HK-2 (cell line): ENCODE measurements at regions not wholly inside any gene's neighbourhood (a gene's known extent, or its start where the extent isn't known, plus 50 kb on each side); places are given as distances from the start of the nearest gene placed in this dataset.

Experiments used
- DNase-seq: peaks from one replicate; pipeline ENCODE4 v3.0.0-alpha.2; 2018; ENCODE audit not compliant: unreplicated experiment

- peak; percentile 5 for DNase-seq
Measured at GRCh38 chr18:14031053-14031452, 101.2 kb downstream of the ZNF519 start.

- DNase-seq, result no peak
Measured at GRCh38 chr18:14029512-14029911, 102.7 kb downstream of the ZNF519 start.

- DNase-seq, result no peak
Measured at GRCh38 chr18:14026199-14026598, 106.0 kb downstream of the ZNF519 start.

- DNase-seq, result no peak
Measured at GRCh38 chr18:14025306-14025940, 106.8 kb downstream of the ZNF519 start.

- no peak for DNase-seq
Measured at GRCh38 chr18:14015416-14015815, 100.1 kb upstream of the MC2R start.

GRCh38 chr18:14014456-14014855 is 99.1 kb upstream of the MC2R start:
- DNase-seq, result no peak

GRCh38 chr18:14000884-14001283 is 85.5 kb upstream of the MC2R start:
- DNase-seq, result no peak

- DNase-seq, result no peak
Measured at GRCh38 chr18:13999231-13999630, 83.9 kb upstream of the MC2R start.

- no peak for DNase-seq
Measured at GRCh38 chr18:13998571-13998970, 83.2 kb upstream of the MC2R start.

GRCh38 chr18:13993730-13994129 is 78.4 kb upstream of the MC2R start:
- DNase-seq, result no peak

- no peak for DNase-seq
Measured at GRCh38 chr18:13992826-13993540, 77.6 kb upstream of the MC2R start.

- DNase-seq, result no peak
Measured at GRCh38 chr18:13989199-13989598, 73.9 kb upstream of the MC2R start.

- DNase-seq, result no peak
Measured at GRCh38 chr18:13987956-13988355, 72.6 kb upstream of the MC2R start.

- no peak for DNase-seq
Measured at GRCh38 chr18:13984080-13984479, 68.7 kb upstream of the MC2R start.

- DNase-seq, result no peak
Measured at GRCh38 chr18:13983506-13983905, 68.2 kb upstream of the MC2R start.

GRCh38 chr18:13982126-13982525 is 66.8 kb upstream of the MC2R start:
- DNase-seq, result no peak

GRCh38 chr18:13973061-13973575 is 57.8 kb upstream of the MC2R start:
- DNase-seq, result no peak
